ENCODE measurements at regions not wholly inside any gene's neighbourhood (a gene's known extent, or its start where the extent isn't known, plus 50 kb on each side); places are given as distances from the start of the nearest gene placed in this dataset.

- no peak for DNase-seq (ENCODE audit: low spot score)
- TF ChIP-seq CTCF (IDR thresholded peaks at IDR 0.05; ENCODE audit: extremely low read depth, missing control alignments) = no peak
Observed at GRCh38 chr13:70385852-70386251, 277.6 kb upstream of the KLHL1 start.

GRCh38 chr13:70384156-70384555 is 275.9 kb upstream of the KLHL1 start:
- no peak for DNase-seq (ENCODE audit: low spot score)
- no peak for TF ChIP-seq CTCF (IDR thresholded peaks at IDR 0.05; ENCODE audit: extremely low read depth, missing control alignments)

- no peak for TF ChIP-seq CTCF (IDR thresholded peaks at IDR 0.05; ENCODE audit: extremely low read depth, missing control alignments)
- DNase-seq (ENCODE audit: low spot score) = no peak
Observed at GRCh38 chr13:70380809-70381208, 272.6 kb upstream of the KLHL1 start.

- no peak for TF ChIP-seq CTCF (IDR thresholded peaks at IDR 0.05; ENCODE audit: extremely low read depth, missing control alignments)
- DNase-seq (ENCODE audit: low spot score) = no peak
Observed at GRCh38 chr13:70375718-70376117, 267.5 kb upstream of the KLHL1 start.

- no peak for DNase-seq (ENCODE audit: low spot score)
- no peak for TF ChIP-seq CTCF (IDR thresholded peaks at IDR 0.05; ENCODE audit: extremely low read depth, missing control alignments)
Observed at GRCh38 chr13:70370924-70371323, 262.7 kb upstream of the KLHL1 start.

- no peak for DNase-seq (ENCODE audit: low spot score)
- no peak for TF ChIP-seq CTCF (IDR thresholded peaks at IDR 0.05; ENCODE audit: extremely low read depth, missing control alignments)
Observed at GRCh38 chr13:70366720-70367119, 258.5 kb upstream of the KLHL1 start.

- no peak for TF ChIP-seq CTCF (IDR thresholded peaks at IDR 0.05; ENCODE audit: extremely low read depth, missing control alignments)
Observed at GRCh38 chr13:70363991-70364390, 255.7 kb upstream of the KLHL1 start.

More at GRCh38 chr13:70363991-70364390, 255.7 kb upstream of the KLHL1 start:
- DNase-seq (ENCODE audit: low spot score) = no peak
